HL-60/S4 (cell line): ENCODE measurements at regions not wholly inside any gene's neighbourhood (a gene's known extent, or its start where the extent isn't known, plus 50 kb on each side); places are given as distances from the start of the nearest gene placed in this dataset.

ENCODE experiments used
- in situ Hi-C: fragments of 300-500 bp; cut with MboI; formaldehyde crosslinking; loops from 2 replicates; pipeline ENCODE4 v1.14.3; 2022; ENCODE audit warnings: low sequenced_read_pairs

DNA sequence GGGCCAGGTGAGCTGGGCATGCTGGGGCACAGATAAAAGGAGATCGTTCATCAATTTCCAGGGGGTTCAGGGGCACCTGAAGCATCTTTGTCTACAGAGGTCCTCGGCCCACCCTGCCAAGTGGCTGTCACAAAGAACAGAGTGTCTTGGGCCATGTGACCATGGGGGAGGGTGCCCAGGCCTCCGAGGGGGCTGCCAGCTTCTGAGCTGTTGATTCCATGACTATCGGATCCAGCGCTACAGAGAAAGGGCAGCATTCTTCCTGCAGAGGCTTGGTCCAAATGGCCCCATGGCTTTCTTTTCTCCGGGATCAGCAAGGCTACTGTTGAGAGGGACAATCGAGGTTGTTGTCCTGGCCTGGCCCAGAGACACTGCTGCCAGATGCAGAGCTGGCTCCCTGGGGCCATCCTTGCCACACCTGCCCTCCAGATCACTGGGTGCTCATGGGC, 289.2 kb downstream of the ZSWIM6 start:
- in situ Hi-C loops, result no loop called here

GRCh38 chr5:61622156-61622555, 290.1 kb downstream of the ZSWIM6 start:
- in situ Hi-C loops, result no loop called here

DNA sequence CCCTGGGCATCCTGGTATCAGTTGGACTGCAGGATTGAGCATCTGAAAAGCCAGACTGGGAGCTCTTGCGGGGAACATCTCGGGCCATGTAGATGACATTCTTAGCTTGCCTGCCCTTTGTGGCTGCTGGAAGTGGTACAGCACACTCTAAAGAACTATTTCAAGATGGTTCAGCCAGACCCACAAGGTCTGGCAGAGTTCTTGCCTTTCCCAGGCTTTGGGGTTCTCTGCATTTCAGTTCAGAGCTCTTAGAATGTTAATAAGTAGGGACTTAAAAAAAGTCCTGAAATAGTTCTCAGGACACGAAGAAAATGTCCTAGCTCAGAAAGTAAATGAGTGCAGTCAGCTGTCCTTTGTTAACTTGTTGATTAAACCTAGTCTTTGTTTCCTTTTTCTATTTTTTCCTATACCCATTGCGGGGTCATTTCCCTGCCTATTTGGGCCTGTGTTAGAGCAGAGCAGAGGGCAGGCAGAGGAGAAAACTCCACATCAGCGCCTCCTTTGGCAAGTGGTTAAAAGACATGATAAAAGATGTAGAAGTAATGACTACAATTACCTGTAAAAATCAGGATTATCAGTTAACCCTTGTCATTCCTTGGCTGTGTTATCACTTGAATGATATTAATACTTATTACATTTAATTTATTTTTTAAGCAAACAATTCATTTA, 291.5 kb downstream of the ZSWIM6 start:
- in situ Hi-C loops, result no loop called here

DNA sequence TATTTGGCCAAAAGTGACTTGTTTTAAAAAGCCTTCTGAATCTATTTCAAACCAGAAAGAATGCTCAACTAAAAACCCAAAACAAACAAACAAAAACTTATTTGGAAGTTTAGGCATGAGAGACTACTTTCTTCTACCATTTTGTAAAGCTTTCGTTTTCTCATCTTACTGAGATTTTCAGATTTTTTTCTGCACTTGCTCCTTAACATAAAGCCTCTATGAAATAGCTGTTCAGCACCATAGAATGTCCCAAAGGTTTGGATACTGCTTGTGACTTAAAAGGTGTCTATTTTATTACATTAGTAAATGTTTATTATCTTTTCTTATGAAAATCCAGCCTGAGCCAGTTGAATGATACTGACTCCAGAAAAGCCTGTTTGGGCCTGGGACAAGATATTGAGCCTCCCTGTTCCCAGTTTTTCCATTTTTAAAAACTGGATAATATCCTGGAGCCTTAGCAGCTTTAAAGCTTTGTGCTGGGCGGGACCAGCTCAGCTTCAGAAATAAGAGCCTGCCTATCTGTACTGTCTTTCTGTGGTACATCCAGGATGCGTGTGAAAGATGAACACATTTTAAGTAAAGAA, 292.6 kb downstream of the ZSWIM6 start:
- in situ Hi-C loops, result no loop called here

DNA sequence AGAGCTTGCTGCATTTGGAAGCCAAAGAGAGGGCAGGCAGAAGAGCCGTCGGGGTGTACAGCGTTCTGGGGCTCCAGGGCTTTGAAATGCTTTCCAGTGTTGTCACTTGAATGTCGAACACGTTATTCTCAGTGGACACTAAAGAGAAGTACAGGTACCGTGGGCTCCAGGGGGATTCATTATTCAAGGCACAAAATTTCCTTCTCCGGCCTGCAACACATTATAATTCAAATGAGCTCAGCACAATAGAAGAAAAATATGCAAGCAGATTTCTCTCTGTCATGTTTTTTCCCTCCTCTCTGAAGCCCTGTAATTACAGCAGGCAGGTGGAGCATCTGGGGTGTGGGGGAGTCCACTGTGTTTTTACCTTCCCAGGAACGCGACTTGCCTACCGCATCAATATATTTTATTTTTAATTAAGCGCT, 293.1 kb downstream of the ZSWIM6 start:
- in situ Hi-C loops, result no loop called here

- in situ Hi-C loops, result no loop called here
Observed at GRCh38 chr5:61625681-61626621, 293.9 kb downstream of the ZSWIM6 start.

DNA sequence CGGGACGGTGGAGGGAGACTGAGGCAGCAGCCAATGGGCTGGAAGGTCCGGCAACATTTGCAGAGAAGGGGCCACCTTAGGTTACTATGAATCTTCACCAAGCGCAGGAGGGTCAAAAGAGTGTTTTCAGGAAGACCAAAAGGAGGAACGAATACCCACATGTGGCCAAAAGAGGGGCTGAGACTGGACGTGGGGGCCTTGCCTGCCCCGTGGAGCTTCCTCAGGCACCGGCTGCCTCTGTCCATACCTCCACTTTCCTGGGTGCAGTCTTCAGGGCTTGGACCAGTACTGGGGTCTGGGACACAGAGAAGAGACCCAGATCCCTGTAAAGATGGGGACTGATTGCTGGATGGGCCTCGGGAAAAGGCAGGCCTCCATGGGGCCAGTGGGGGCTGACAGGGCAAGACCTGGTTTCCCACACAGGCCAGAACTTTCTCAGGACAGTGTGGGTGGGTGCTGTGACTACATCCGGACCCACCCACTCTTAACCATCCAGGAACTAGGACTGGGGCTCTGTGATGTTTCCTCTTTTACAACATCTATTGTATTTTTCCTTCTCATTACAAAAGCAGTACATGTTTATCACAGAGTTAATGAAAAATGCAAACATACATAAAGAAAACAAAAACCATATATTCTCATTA, 294.7 kb downstream of the ZSWIM6 start:
- in situ Hi-C loops, result no loop called here

DNA sequence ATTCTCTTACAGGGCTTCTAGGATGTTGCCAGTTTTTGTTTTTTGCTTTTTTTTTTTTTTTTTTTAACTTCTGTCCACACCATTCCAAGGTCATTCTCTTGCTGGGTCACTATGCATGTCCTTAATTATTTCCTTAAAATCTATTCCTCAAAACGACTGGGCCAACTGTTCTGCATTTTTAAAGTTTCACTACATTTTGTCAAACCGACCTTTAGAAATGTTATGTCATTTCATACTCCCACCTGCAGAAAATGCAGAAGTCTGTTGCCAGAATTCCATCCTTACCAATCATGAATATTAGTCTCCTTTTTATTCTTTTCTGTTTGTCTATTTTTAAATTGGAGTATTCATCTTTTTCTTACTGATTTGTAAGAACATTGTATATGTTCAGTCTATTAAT, 295.5 kb downstream of the ZSWIM6 start:
- in situ Hi-C loops, result no loop called here

DNA sequence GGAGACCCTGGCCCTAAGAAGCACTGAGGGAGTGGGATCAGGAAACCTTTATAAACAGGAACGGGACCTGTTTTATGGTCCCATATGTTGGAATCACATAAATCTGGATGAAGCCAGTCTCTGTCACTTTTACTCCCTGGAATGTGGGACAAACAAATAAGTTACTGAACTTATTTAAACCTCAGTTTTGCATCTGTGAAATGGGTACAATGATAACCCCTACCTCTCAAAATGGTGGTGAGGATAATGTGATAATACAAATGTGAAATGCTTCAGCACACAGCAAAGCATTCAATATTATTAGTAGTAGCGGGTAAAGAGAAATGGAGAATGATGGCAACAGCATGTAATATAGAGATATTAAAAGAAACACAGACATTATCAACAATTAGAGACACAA, 298.9 kb downstream of the ZSWIM6 start:
- in situ Hi-C loops, result no loop called here

- in situ Hi-C loops, result no loop called here
Observed at GRCh38 chr5:61631438-61631941, 299.4 kb downstream of the ZSWIM6 start.

- in situ Hi-C loops, result no loop called here
Observed at GRCh38 chr5:61632064-61632463, 300.0 kb downstream of the ZSWIM6 start.

GRCh38 chr5:61635271-61635670, 303.2 kb downstream of the ZSWIM6 start:
- in situ Hi-C loops, result no loop called here

DNA sequence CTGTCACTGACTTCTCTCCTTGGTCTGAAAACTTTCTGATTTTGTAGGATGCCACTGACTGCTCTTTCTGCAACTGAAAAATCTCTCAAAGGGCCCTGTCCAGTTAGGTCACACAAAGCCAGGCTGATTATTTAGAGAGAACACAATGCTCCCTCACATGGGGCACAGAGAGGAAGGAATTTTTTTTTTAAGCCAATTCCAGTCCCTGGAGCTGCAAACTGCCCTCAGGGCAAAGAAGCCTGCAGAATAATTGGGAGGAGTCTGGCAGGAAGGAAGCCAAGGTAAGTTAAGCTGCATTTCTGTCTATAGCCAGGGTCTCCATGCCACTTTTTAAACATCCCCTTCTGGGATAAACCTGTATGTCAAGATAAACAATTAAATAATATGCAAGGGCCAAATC, 305.5 kb downstream of the ZSWIM6 start:
- in situ Hi-C loops, result no loop called here

- in situ Hi-C loops, result no loop called here
Observed at GRCh38 chr5:61638476-61638875, 306.4 kb downstream of the ZSWIM6 start.

- in situ Hi-C loops, result no loop called here
Observed at GRCh38 chr5:61640179-61641021, 308.3 kb downstream of the ZSWIM6 start.

GRCh38 chr5:61641748-61642565, 309.9 kb downstream of the ZSWIM6 start:
- in situ Hi-C loops, result no loop called here

DNA sequence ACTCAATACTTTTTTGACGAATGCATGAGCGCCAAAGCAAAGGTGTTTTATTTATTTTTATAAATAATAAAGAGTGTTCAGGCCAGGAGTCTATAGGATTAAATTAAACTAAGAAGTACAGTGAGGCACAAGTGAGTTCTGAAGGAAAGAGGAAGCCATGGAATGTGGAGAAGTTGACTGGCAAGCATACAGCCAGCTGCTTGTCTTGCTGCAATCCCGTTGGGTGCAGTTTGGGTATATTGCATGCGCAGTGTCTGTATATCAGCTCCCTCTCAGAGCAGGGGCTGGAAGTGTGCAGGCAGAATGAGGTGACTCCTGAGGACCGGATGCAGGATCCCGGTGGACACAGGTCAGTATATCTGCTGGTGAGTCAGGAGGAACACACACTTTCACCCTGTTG, 315.6 kb downstream of the ZSWIM6 start:
- in situ Hi-C loops, result no loop called here

DNA sequence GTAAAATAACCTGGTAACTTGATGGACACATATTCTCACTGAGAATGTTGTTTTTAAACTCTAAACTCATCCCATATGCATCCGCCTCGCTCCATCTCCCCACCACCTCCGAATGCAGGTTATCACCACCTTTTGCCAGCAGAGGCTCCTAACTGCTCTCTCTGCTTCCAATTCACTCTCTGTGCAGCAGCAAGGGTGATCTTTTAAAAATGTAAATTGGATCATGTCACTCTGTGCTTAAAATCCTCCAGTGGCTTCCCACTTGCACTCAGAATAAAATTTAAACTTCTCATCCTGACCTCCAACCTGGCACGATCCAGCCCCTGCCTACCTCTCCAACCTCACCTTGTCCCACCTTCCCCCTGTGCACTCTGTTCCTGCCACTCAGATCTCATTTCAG, 317.2 kb downstream of the ZSWIM6 start:
- in situ Hi-C loops, result no loop called here

- in situ Hi-C loops, result loop anchor here (25.0 kb wide), 1 partner anchor 588 kb away; no protein-coding TSS in a partner anchor
Observed at GRCh38 chr5:61649971-61650370, 317.9 kb downstream of the ZSWIM6 start.
